Endothelial cell of umbilical vein (primary cell): ENCODE measurements at regions not wholly inside any gene's neighbourhood (a gene's known extent, or its start where the extent isn't known, plus 50 kb on each side); places are given as distances from the start of the nearest gene placed in this dataset.
A peak's percentile ranks its signal among the peaks of the same experiment; 100 is the strongest.

Experiments used
- BruUV-seq: library from RNA; stranded (reverse); fragments of 400-500 nt; replicated peaks from 2 replicates; lab custom pipeline; 2021; lab: Mats Ljungman, UMichigan
- CTCF ChIA-PET: fragments of 300-600, 350-600 bp; sonication (Branson Sonifier 250); formaldehyde crosslinking; loops from one replicate; lab custom pipeline; 2021; ENCODE audit warnings: antibody characterized with exemption, inconsistent platforms; lab: Charles Lee
- POLR2A ChIA-PET: fragments of 300-600, 350-600 bp; sonication (Branson Sonifier 250); formaldehyde crosslinking; loops from one replicate; lab custom pipeline; 2021; ENCODE audit warnings: antibody characterized with exemption, inconsistent platforms; lab: Charles Lee
- DNase-seq: peaks from one replicate; pipeline ENCODE4 v3.0.0-alpha.2; 2011; ENCODE audit warnings: low read depth, low spot score
- FAIRE-seq: peaks from 2 replicates; lab custom pipeline; 2011; peaks lifted over from hg19 to GRCh38; lab: Jason Lieb, UNC
- H2AFZ ChIP-seq: 2 replicates; pipeline ENCODE4 v1.6.0; 2012; ENCODE audit warnings: low read depth, low read length, control low read depth, inconsistent platforms
- H3K27ac ChIP-seq: 2 replicates; pipeline ENCODE4 v1.5.1; 2011; ENCODE audit warnings: low read depth, mild to moderate bottlenecking, control low read depth, low read length, moderate library complexity; ENCODE audit not compliant: insufficient read depth
- H3K27me3 ChIP-seq, 2 experiments: 2 replicates each; pipeline versions ENCODE4 v1.6.0 to v1.6.1; 2011; ENCODE audit warnings: low read length in 2 of 2, mixed read lengths in 1 of 2; ENCODE audit not compliant: control insufficient read depth in 2 of 2, insufficient read depth in 2 of 2
- H3K36me3 ChIP-seq, 2 experiments: 2 replicates in 1 of 2; 3 replicates in 1 of 2; pipeline ENCODE4 v1.5.1; 2011; ENCODE audit warnings: low read length in 2 of 2, mild to moderate bottlenecking in 1 of 2, moderate library complexity in 1 of 2; ENCODE audit not compliant: control insufficient read depth in 2 of 2, insufficient read depth in 2 of 2; ENCODE audit errors: extremely low read depth in 1 of 2
- H3K4me1 ChIP-seq: 3 replicates; pipeline ENCODE4 v1.5.1; 2011; ENCODE audit warnings: mild to moderate bottlenecking, low read length; ENCODE audit not compliant: control insufficient read depth, insufficient read depth; ENCODE audit errors: extremely low read depth
- H3K4me2 ChIP-seq: 2 replicates; pipeline ENCODE4 v1.6.1; 2011; ENCODE audit warnings: low read length, control low read depth, mixed read lengths; ENCODE audit not compliant: insufficient read depth
- H3K4me3 ChIP-seq, 3 experiments: fragments of 200-600 bp in 1 of 3; sonication (generic), shearing (Covaris generic) in 1 of 3; replicated peaks in 1 of 3; 2 replicates each; pipeline ENCODE4 v1.5.1; 2011 to 2016; ENCODE audit warnings: control low read depth in 3 of 3, low read length in 3 of 3, mild to moderate bottlenecking in 2 of 3, inconsistent platforms in 1 of 3, low read depth in 1 of 3, moderate library complexity in 1 of 3; ENCODE audit not compliant: insufficient read depth in 1 of 3
- H3K79me2 ChIP-seq: 2 replicates; pipeline ENCODE4 v1.6.0; 2012; ENCODE audit warnings: low read length, inconsistent platforms; ENCODE audit not compliant: control insufficient read depth, insufficient read depth
- H3K9ac ChIP-seq: replicated peaks from 2 replicates; pipeline ENCODE3; 2011; ENCODE audit warnings: low read length, control low read depth; ENCODE audit not compliant: insufficient read depth; ENCODE audit errors: extremely low read depth
- H3K9me1 ChIP-seq: replicated peaks from 3 replicates; pipeline ENCODE4 v1.6.0; 2011; ENCODE audit warnings: mild to moderate bottlenecking, low read length; ENCODE audit not compliant: control insufficient read depth, insufficient read depth; ENCODE audit errors: extremely low read depth
- H3K9me3 ChIP-seq: replicated peaks from 2 replicates; pipeline ENCODE4 v1.5.1; 2012; ENCODE audit warnings: low read length, inconsistent platforms; ENCODE audit not compliant: control insufficient read depth, insufficient read depth
- H4K20me1 ChIP-seq: replicated peaks from 2 replicates; pipeline ENCODE3; 2011; ENCODE audit warnings: mild to moderate bottlenecking, low read length; ENCODE audit not compliant: control insufficient read depth, insufficient read depth; ENCODE audit errors: extremely low read depth
- CTCF ChIP-seq, 2 donors: IDR thresholded peaks; 1 replicate in 1 of 2; 2 replicates in 1 of 2; pipeline ENCODE4 v1.5.1; 2011; ENCODE audit warnings: low read length in 2 of 2, mild to moderate bottlenecking in 2 of 2, moderate library complexity in 2 of 2, control low read depth in 1 of 2, inconsistent platforms in 1 of 2, low read depth in 1 of 2; ENCODE audit not compliant: insufficient read depth in 1 of 2; ENCODE audit errors: extremely low read depth in 1 of 2
- EZH2 ChIP-seq: IDR thresholded peaks from 2 replicates; pipeline ENCODE4 v1.6.1; 2012; ENCODE audit warnings: borderline replicate concordance, low read depth, mild to moderate bottlenecking, moderate library complexity, low read length, inconsistent platforms; ENCODE audit not compliant: severe bottlenecking
- FOS ChIP-seq: IDR thresholded peaks from 2 replicates; pipeline ENCODE4 v1.6.1; 2011; ENCODE audit warnings: mild to moderate bottlenecking, low read length, moderate library complexity, borderline replicate concordance; ENCODE audit not compliant: insufficient read depth
- GATA2 ChIP-seq: IDR thresholded peaks from 2 replicates; pipeline ENCODE4 v1.7.0; 2011; ENCODE audit warnings: low read depth, mild to moderate bottlenecking, moderate library complexity, mixed read lengths, low read length; ENCODE audit not compliant: insufficient read length, insufficient read depth
- JUN ChIP-seq: IDR thresholded peaks from 2 replicates; pipeline ENCODE4 v1.6.1; 2011; ENCODE audit warnings: borderline replicate concordance, low read depth; ENCODE audit not compliant: insufficient read length, insufficient read depth
- MYC ChIP-seq: IDR thresholded peaks from one replicate; pipeline ENCODE4 v1.6.1; 2011; ENCODE audit warnings: mild to moderate bottlenecking, low read depth, low read length
- POLR2A ChIP-seq: IDR thresholded peaks from 2 replicates; pipeline ENCODE4 v1.6.1; 2012; ENCODE audit warnings: low read depth, mild to moderate bottlenecking, control low read depth, low read length
- POLR2AphosphoS5 ChIP-seq: IDR thresholded peaks from 2 replicates; pipeline ENCODE4 v1.6.1; 2012; ENCODE audit warnings: low read depth, mild to moderate bottlenecking, control low read depth, low read length, moderate library complexity; ENCODE audit not compliant: insufficient read depth
- dilution Hi-C: fragments of 300-500 bp; cut with MboI; formaldehyde crosslinking; loops from one replicate; pipeline ENCODE4 v1.15.0; 2019; ENCODE audit warnings: low sequenced_read_pairs; ENCODE audit not compliant: extremely low pct_ligation_motif_present
- intact Hi-C: fragments of 100-400 bp; cut with micrococcal nuclease; formaldehyde crosslinking; loops from one replicate; pipeline ENCODE4 v1.10.0; 2022
- TF ChIP-seq, protein P1 (sequence below): IDR thresholded peaks from 2 replicates; pipeline ENCODE4 v1.6.1; 2011; ENCODE audit not compliant: insufficient read depth, insufficient read length

DNA sequence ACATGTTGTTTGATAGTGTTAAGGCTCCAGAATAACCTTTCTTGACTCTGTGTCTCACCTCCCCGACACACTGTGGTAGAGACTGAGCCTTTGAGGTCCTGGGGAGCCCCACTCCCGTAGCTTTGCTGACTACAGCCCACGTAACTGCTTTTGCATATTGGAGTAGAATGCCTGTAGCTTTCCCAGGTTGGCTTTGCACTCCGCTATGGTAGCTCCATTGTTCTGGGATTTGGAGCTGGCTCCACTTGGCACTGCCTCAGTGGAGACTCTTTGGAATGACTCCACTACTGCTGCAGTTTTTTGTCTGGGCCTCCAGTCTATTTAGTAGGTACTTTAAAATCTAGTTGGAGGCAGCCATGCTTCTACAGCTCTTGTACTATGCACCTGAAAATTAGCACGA is 56.2 kb upstream of the ANXA1 start:
- CTCF ChIA-PET = interaction anchor here (0.8 to 1.9 kb wide), 2 partner anchors 12 to 238 kb away, joined by 6 to 10 read pairs; no protein-coding TSS in a partner anchor
- H4K20me1 ChIP-seq = no peaks in the 10 kb centered on the region
- peaks cover 3% of the 10 kb centered on the region for H3K4me1 ChIP-seq
- TF ChIP-seq, protein P1, sequence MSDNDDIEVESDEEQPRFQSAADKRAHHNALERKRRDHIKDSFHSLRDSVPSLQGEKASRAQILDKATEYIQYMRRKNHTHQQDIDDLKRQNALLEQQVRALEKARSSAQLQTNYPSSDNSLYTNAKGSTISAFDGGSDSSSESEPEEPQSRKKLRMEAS = no peak
- TF ChIP-seq POLR2AphosphoS5 (no peak), FOS (no peak)
- no peak overlapping the region for H3K27ac ChIP-seq
- DNase-seq = no peak
- H3K4me3 ChIP-seq = no peak overlapping the region
- no peaks in the 10 kb centered on the region for H3K27me3 ChIP-seq
- no peak overlapping the region for H3K4me2 ChIP-seq
- no peaks in the 10 kb centered on the region for H3K9me1 ChIP-seq
- no peak for FAIRE-seq
- intact Hi-C loops (no loop called here), dilution Hi-C loops (loop anchor here (25.0 kb wide), 1 partner anchor 233 kb away; no protein-coding TSS in a partner anchor)
- no TSS peak for BruUV-seq
- no peak overlapping the region for H3K9ac ChIP-seq
- H3K79me2 ChIP-seq = no peaks in the 10 kb centered on the region
- H3K36me3 ChIP-seq = no peaks in the 10 kb centered on the region
- no peak overlapping the region for H2AFZ ChIP-seq
- H3K9me3 ChIP-seq = no peaks in the 10 kb centered on the region
- POLR2A ChIA-PET = no interaction called here

DNA sequence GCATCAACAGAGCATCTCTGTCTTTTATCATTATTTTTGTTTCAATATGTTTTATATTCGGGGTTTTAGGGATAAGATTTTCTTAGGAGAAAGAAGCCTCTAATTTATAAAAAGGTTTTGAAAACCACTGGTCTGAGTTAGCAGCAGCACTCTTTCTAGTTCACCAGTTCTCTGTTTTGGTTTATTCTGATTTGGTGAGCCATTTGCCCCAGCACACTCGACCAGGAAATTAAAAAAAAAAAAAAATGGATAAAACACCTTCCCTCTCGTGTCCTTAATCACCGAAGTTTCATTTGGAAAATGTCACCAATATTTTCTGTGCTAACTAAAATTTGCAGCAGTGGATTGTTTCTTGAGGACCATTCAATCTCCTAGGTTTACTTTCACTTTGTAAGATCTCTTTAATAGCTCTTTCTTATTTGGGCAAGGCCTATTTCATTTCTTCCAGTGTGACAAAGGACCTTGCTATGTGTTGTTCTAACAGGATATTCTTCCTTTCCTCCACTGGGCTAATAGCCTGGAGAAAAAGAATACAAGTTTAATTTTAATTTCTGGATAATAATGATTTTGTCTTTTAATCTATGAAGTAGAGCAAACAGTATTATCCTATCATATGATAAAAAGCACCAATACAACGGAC is 57.8 kb upstream of the ANXA1 start:
- BruUV-seq = no TSS peak
- Histone ChIP-seq H3K36me3 (no peaks in the 10 kb centered on the region), H3K9me1 (no peaks in the 10 kb centered on the region), H3K4me3 (peak overlapping the region in 2 of 3 experiments; percentile 33 to 36), H4K20me1 (no peaks in the 10 kb centered on the region), H3K27me3 (no peaks in the 10 kb centered on the region), H3K9me3 (no peaks in the 10 kb centered on the region), H3K9ac (peak overlapping the region; percentile 32), H3K4me1 (peaks cover 3% of the 10 kb centered on the region), H3K4me2 (peak overlapping the region; percentile 89), H2AFZ (peak overlapping the region; percentile 17), H3K27ac (peak overlapping the region; percentile 18), H3K79me2 (no peaks in the 10 kb centered on the region)
- POLR2A ChIA-PET = no interaction called here
- DNase-seq = peak; percentile 40
- dilution Hi-C loops (loop anchor here (25.0 kb wide), 1 partner anchor 232 kb away; no protein-coding TSS in a partner anchor), intact Hi-C loops (no loop called here)
- TF ChIP-seq POLR2A (no peak), MYC (no peak), FOS (no peak), CTCF (IDR thresholded peaks at IDR 0.05; ENCODE audit: extremely low read depth in 1 of 2, insufficient read depth in 1 of 2, low read depth in 1 of 2, low read length in 2 of 2) (no peak), GATA2 (no peak), JUN (no peak), EZH2 (no peak), POLR2AphosphoS5 (no peak)
- TF ChIP-seq, protein P1 = no peak
- CTCF ChIA-PET = interaction anchor here (0.6 to 2.0 kb wide), 10 partner anchors 9 to 237 kb away, joined by 3 to 12 read pairs (median 4); no protein-coding TSS in a partner anchor
- FAIRE-seq = no peak
